NCI-H1092 (cell line): ENCODE measurements at regions not wholly inside any gene's neighbourhood (a gene's known extent, or its start where the extent isn't known, plus 50 kb on each side); places are given as distances from the start of the nearest gene placed in this dataset.
"Not testable (repeated sequence)": the region's sequence is repeated elsewhere in the genome, so short reads cannot be mapped to it uniquely, and the experiment has no call there.

ENCODE experiments used
- DNase-seq: peaks from one replicate; lab custom pipeline; 2025; lab: John Stamatoyannopoulos, UW

- DNase-seq, result no peak
Measured at GRCh38 chr4:134622199-134622598, 420.6 kb upstream of the PABPC4L start.

GRCh38 chr4:134621715-134622114 is 420.1 kb upstream of the PABPC4L start:
- DNase-seq, result not testable (repeated sequence)

- no peak for DNase-seq
Measured at GRCh38 chr4:134610956-134611355, 409.4 kb upstream of the PABPC4L start.

- DNase-seq, result no peak
Measured at GRCh38 chr4:134610172-134610571, 408.6 kb upstream of the PABPC4L start.

GRCh38 chr4:134601706-134602105 is 400.1 kb upstream of the PABPC4L start:
- no peak for DNase-seq

- no peak for DNase-seq
Measured at GRCh38 chr4:134591326-134591725, 389.7 kb upstream of the PABPC4L start.

- DNase-seq, result no peak
Measured at GRCh38 chr4:134585972-134586371, 384.4 kb upstream of the PABPC4L start.

GRCh38 chr4:134567461-134567860 is 365.9 kb upstream of the PABPC4L start:
- DNase-seq, result no peak

GRCh38 chr4:134560728-134561127 is 359.1 kb upstream of the PABPC4L start:
- DNase-seq, result no peak

GRCh38 chr4:134552063-134552462 is 350.5 kb upstream of the PABPC4L start:
- no peak for DNase-seq

GRCh38 chr4:134551348-134551747 is 349.8 kb upstream of the PABPC4L start:
- no peak for DNase-seq

- DNase-seq, result no peak
Measured at GRCh38 chr4:134548052-134548628, 346.6 kb upstream of the PABPC4L start.

- no peak for DNase-seq
Measured at GRCh38 chr4:134546279-134546678, 344.7 kb upstream of the PABPC4L start.

GRCh38 chr4:134544303-134544770 is 342.7 kb upstream of the PABPC4L start:
- peak; percentile 55 for DNase-seq

GRCh38 chr4:134540588-134540987 is 339.0 kb upstream of the PABPC4L start:
- no peak for DNase-seq

GRCh38 chr4:134539729-134540231 is 338.2 kb upstream of the PABPC4L start:
- no peak for DNase-seq

GRCh38 chr4:134537701-134538100 is 336.1 kb upstream of the PABPC4L start:
- no peak for DNase-seq

- DNase-seq, result no peak
Measured at GRCh38 chr4:134533068-134533467, 331.5 kb upstream of the PABPC4L start.

GRCh38 chr4:134531013-134531412 is 329.4 kb upstream of the PABPC4L start:
- DNase-seq, result no peak

- no peak for DNase-seq
Measured at GRCh38 chr4:134529629-134530028, 328.0 kb upstream of the PABPC4L start.

GRCh38 chr4:134518574-134519217 is 317.1 kb upstream of the PABPC4L start:
- no peak for DNase-seq

- no peak for DNase-seq
Measured at GRCh38 chr4:134510544-134510943, 309.0 kb upstream of the PABPC4L start.

GRCh38 chr4:134505511-134505910 is 303.9 kb upstream of the PABPC4L start:
- no peak for DNase-seq
